ENCODE measurements at regions not wholly inside any gene's neighbourhood (a gene's known extent, or its start where the extent isn't known, plus 50 kb on each side); places are given as distances from the start of the nearest gene placed in this dataset.

- Histone ChIP-seq H3K79me2 (ENCODE audit: low read length) (no peaks in the 10 kb centered on the region), H4K20me1 (ENCODE audit: insufficient read depth, low read length) (no peaks in the 10 kb centered on the region), H3F3A (ENCODE audit: insufficient read depth, low read length) (no peaks in the 10 kb centered on the region), H2AFZ (ENCODE audit: low read length) (no peak overlapping the region), H3K9me3 (replicated peaks; ENCODE audit: insufficient read depth, low read length) (no peaks in the 10 kb centered on the region), H3K27ac (ENCODE audit: low read length) (no peak overlapping the region), H3K4me2 (ENCODE audit: low read depth, low read length) (no peak overlapping the region), H3K9ac (ENCODE audit: low read length) (no peak overlapping the region), H3K27me3 (replicated peaks; ENCODE audit: insufficient read depth, low read length) (no peaks in the 10 kb centered on the region), H3K4me3 (ENCODE audit: low read length) (no peak overlapping the region), H3K9me2 (replicated peaks; ENCODE audit: insufficient read depth, low read length) (no peaks in the 10 kb centered on the region), H3K4me1 (ENCODE audit: low read length) (no peaks in the 10 kb centered on the region), H3K36me3 (replicated peaks; ENCODE audit: insufficient read depth, low read length) (no peaks in the 10 kb centered on the region)
- DNase-seq = no peak
- TF ChIP-seq CTCF (IDR thresholded peaks at IDR 0.05; ENCODE audit: low read length) (no peak), EZH2phosphoT487 (IDR thresholded peaks at IDR 0.05; ENCODE audit: low read length) (no peak), EZH2 (optimal IDR thresholded peaks at IDR 0.05; ENCODE audit: low read depth, low read length) (no peak)
Measured at GRCh38 chr2:7884338-7884737, 797.5 kb upstream of the ID2 start.

- Histone ChIP-seq H3K36me3 (replicated peaks; ENCODE audit: insufficient read depth, low read length) (no peaks in the 10 kb centered on the region), H3K4me1 (ENCODE audit: low read length) (no peaks in the 10 kb centered on the region), H3K27me3 (replicated peaks; ENCODE audit: insufficient read depth, low read length) (no peaks in the 10 kb centered on the region), H3K79me2 (ENCODE audit: low read length) (no peaks in the 10 kb centered on the region), H3K4me2 (ENCODE audit: low read depth, low read length) (no peak overlapping the region), H3K9me3 (replicated peaks; ENCODE audit: insufficient read depth, low read length) (no peaks in the 10 kb centered on the region), H3F3A (ENCODE audit: insufficient read depth, low read length) (no peaks in the 10 kb centered on the region), H3K27ac (ENCODE audit: low read length) (no peak overlapping the region), H3K9ac (ENCODE audit: low read length) (no peak overlapping the region), H3K9me2 (replicated peaks; ENCODE audit: insufficient read depth, low read length) (no peaks in the 10 kb centered on the region), H3K4me3 (ENCODE audit: low read length) (no peak overlapping the region), H4K20me1 (ENCODE audit: insufficient read depth, low read length) (no peaks in the 10 kb centered on the region), H2AFZ (ENCODE audit: low read length) (no peak overlapping the region)
- TF ChIP-seq EZH2phosphoT487 (IDR thresholded peaks at IDR 0.05; ENCODE audit: low read length) = no peak
- no peak for TF ChIP-seq EZH2 (optimal IDR thresholded peaks at IDR 0.05; ENCODE audit: low read depth, low read length)
- no peak for TF ChIP-seq CTCF (IDR thresholded peaks at IDR 0.05; ENCODE audit: low read length)
- no peak for DNase-seq
Measured at GRCh38 chr2:7886666-7887065, 795.2 kb upstream of the ID2 start.

GRCh38 chr2:7887441-7887840, 794.4 kb upstream of the ID2 start:
- Histone ChIP-seq H2AFZ (ENCODE audit: low read length) (no peak overlapping the region), H3K27me3 (replicated peaks; ENCODE audit: insufficient read depth, low read length) (no peaks in the 10 kb centered on the region), H3F3A (ENCODE audit: insufficient read depth, low read length) (no peaks in the 10 kb centered on the region), H3K9me3 (replicated peaks; ENCODE audit: insufficient read depth, low read length) (no peaks in the 10 kb centered on the region), H3K4me3 (ENCODE audit: low read length) (no peak overlapping the region), H3K9me2 (replicated peaks; ENCODE audit: insufficient read depth, low read length) (no peaks in the 10 kb centered on the region), H3K27ac (ENCODE audit: low read length) (no peak overlapping the region), H4K20me1 (ENCODE audit: insufficient read depth, low read length) (no peaks in the 10 kb centered on the region), H3K4me2 (ENCODE audit: low read depth, low read length) (no peak overlapping the region), H3K4me1 (ENCODE audit: low read length) (no peaks in the 10 kb centered on the region), H3K9ac (ENCODE audit: low read length) (no peak overlapping the region), H3K79me2 (ENCODE audit: low read length) (no peaks in the 10 kb centered on the region), H3K36me3 (replicated peaks; ENCODE audit: insufficient read depth, low read length) (no peaks in the 10 kb centered on the region)
- TF ChIP-seq CTCF (IDR thresholded peaks at IDR 0.05; ENCODE audit: low read length) (no peak), EZH2phosphoT487 (IDR thresholded peaks at IDR 0.05; ENCODE audit: low read length) (no peak), EZH2 (optimal IDR thresholded peaks at IDR 0.05; ENCODE audit: low read depth, low read length) (no peak)
- no peak for DNase-seq
